HepG2 (cell line): ENCODE measurements at regions not wholly inside any gene's neighbourhood (a gene's known extent, or its start where the extent isn't known, plus 50 kb on each side); places are given as distances from the start of the nearest gene placed in this dataset.

Experiments used
- ATRX ChIP-seq: sonication (generic); formaldehyde crosslinking; IDR thresholded peaks from 2 replicates; pipeline ENCODE4 v1.4.0; 2020; ENCODE audit warnings: missing genetic modification reagents, borderline replicate concordance
- DMTF1 ChIP-seq: sonication (generic); formaldehyde crosslinking; IDR thresholded peaks from 2 replicates; pipeline ENCODE4 v1.4.0; 2020; ENCODE audit warnings: mild to moderate bottlenecking, missing genetic modification reagents
- HNF4G ChIP-seq, 2 experiments: sonication (generic) in 1 of 2; formaldehyde crosslinking in 1 of 2; IDR thresholded peaks; 2 replicates each; pipeline versions ENCODE4 v1.4.0 to v1.6.1; 2011 to 2020; ENCODE audit warnings: borderline replicate concordance in 2 of 2, low read depth in 2 of 2, mild to moderate bottlenecking in 2 of 2, low read length in 1 of 2, missing genetic modification reagents in 1 of 2, moderate library complexity in 1 of 2
- MNT ChIP-seq: fragments of 450-650 bp; IDR thresholded peaks from 2 replicates; pipeline ENCODE4 v1.6.1; 2016
- NCOA5 ChIP-seq: sonication (generic); formaldehyde crosslinking; IDR thresholded peaks from 2 replicates; pipeline ENCODE4 v1.4.0; 2020; ENCODE audit warnings: missing genetic modification reagents
- SNAI1 ChIP-seq: sonication (generic); formaldehyde crosslinking; IDR thresholded peaks from 2 replicates; pipeline ENCODE4 v1.5.0; 2020; ENCODE audit warnings: mild to moderate bottlenecking, missing genetic modification reagents, borderline replicate concordance
- TOPORS ChIP-seq: sonication (generic); formaldehyde crosslinking; IDR thresholded peaks from 2 replicates; pipeline ENCODE4 v1.8.0; 2023; ENCODE audit warnings: mild to moderate bottlenecking, missing genetic modification reagents
- TRAFD1 ChIP-seq: sonication (generic); formaldehyde crosslinking; IDR thresholded peaks from 2 replicates; pipeline ENCODE4 v1.5.1; 2020; ENCODE audit warnings: missing genetic modification reagents, mild to moderate bottlenecking, borderline replicate concordance
- ZBED4 ChIP-seq: sonication (generic); formaldehyde crosslinking; IDR thresholded peaks from 2 replicates; pipeline ENCODE4 v1.4.0; 2020; ENCODE audit warnings: missing genetic modification reagents, borderline replicate concordance
- ZNF317 ChIP-seq: sonication (generic); formaldehyde crosslinking; IDR thresholded peaks from 2 replicates; pipeline ENCODE4 v1.5.0; 2020; ENCODE audit warnings: mild to moderate bottlenecking, missing genetic modification reagents

GRCh38 chr3:80366808-80367548 is 599.2 kb upstream of the ROBO1 start (continued):
- TF ChIP-seq ZNF317 (CRISPR knock-in tag) (no peak), ZBED4 (CRISPR knock-in tag) (no peak), TOPORS (CRISPR knock-in tag) (no peak), DMTF1 (no peak), TRAFD1 (CRISPR knock-in tag) (no peak), MNT (no peak), SNAI1 (CRISPR knock-in tag) (no peak), ATRX (CRISPR knock-in tag) (no peak), NCOA5 (CRISPR knock-in tag) (no peak), HNF4G (IDR thresholded peaks at IDR 0.05; ENCODE audit: borderline replicate concordance, low read depth, low read length) (no peak), HNF4G (CRISPR knock-in tag; IDR thresholded peaks at IDR 0.05; ENCODE audit: borderline replicate concordance, low read depth) (no peak)
